ENCODE measurements at regions not wholly inside any gene's neighbourhood (a gene's known extent, or its start where the extent isn't known, plus 50 kb on each side); places are given as distances from the start of the nearest gene placed in this dataset.

- no peaks in the 10 kb centered on the region for H3K27me3 ChIP-seq
- no peaks in the 10 kb centered on the region for H3K4me1 ChIP-seq
- no peak overlapping the region for H3K27ac ChIP-seq
- DNase-seq = no peak
- intact Hi-C loops (cut with DNase I; ENCODE audit: low total_unique reads) = no loop called here
- no peak overlapping the region for H3K4me3 ChIP-seq
- H3K36me3 ChIP-seq = no peaks in the 10 kb centered on the region
- no peaks in the 10 kb centered on the region for H3K9me3 ChIP-seq
- TF ChIP-seq CTCF (IDR thresholded peaks at IDR 0.05) = no peak
Measured at GRCh38 chr4:136302566-136302965, 1229.7 kb downstream of the PCDH18 start.

GRCh38 chr4:136301749-136302495 is 1230.4 kb downstream of the PCDH18 start:
- intact Hi-C loops (cut with DNase I; ENCODE audit: low total_unique reads) = no loop called here

DNA sequence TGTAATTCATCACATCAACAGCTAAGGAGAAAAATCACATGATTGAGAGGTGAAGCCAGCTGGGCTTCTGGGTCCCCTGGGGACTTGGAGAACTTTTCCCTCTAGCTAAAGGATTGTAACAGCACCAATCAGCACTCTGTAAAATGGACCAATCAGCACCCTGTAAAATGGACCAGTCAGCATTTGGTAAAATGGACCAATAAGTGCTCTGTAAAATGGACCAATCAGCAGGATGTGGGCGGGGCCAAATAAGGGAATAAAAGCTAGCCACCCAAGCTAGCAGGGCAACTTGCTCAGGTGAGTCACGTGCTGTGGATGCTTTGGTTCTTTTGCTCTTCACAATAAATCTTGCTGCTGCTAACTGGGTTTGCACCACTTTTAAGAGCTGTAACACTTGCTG is 1248.3 kb downstream of the PCDH18 start:
- Histone ChIP-seq H3K4me3 (no peak overlapping the region), H3K27me3 (no peaks in the 10 kb centered on the region), H3K9me3 (no peaks in the 10 kb centered on the region), H3K36me3 (no peaks in the 10 kb centered on the region), H3K4me1 (no peaks in the 10 kb centered on the region), H3K27ac (no peak overlapping the region)
- intact Hi-C loops (cut with DNase I; ENCODE audit: low total_unique reads) = no loop called here
- no peak for DNase-seq
- TF ChIP-seq CTCF (IDR thresholded peaks at IDR 0.05) = no peak

More at GRCh38 chr4:136301749-136302495, 1230.4 kb downstream of the PCDH18 start:
- TF ChIP-seq CTCF (IDR thresholded peaks at IDR 0.05) = no peak
- no peaks in the 10 kb centered on the region for H3K4me1 ChIP-seq
- no peaks in the 10 kb centered on the region for H3K36me3 ChIP-seq
- no peaks in the 10 kb centered on the region for H3K9me3 ChIP-seq
- H3K27ac ChIP-seq = no peak overlapping the region
- DNase-seq = no peak
- no peak overlapping the region for H3K4me3 ChIP-seq
- H3K27me3 ChIP-seq = no peaks in the 10 kb centered on the region

DNA sequence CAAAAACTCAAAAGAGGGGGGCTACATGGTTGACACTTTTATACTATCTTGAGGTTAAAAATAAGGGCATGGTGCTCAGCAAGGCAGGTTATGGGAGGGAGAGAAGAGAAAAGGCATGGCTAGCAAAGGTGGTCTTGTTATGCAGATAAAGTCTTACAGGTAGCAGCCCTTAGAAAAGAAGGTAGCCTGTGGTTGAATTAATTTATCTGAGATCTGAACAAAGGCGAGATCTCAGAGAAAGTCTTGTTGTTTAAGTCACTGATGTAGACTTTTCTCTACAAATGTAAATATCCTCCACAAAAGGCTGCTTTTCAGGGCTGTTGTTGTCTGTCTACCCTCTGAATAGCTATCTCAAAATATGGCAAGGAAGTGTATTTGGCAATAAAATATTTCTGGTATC is 1250.4 kb downstream of the PCDH18 start:
- Histone ChIP-seq H3K4me1 (no peaks in the 10 kb centered on the region), H3K36me3 (no peaks in the 10 kb centered on the region), H3K4me3 (no peak overlapping the region), H3K27me3 (no peaks in the 10 kb centered on the region), H3K9me3 (no peaks in the 10 kb centered on the region), H3K27ac (no peak overlapping the region)
- intact Hi-C loops (cut with DNase I; ENCODE audit: low total_unique reads) = no loop called here
- no peak for TF ChIP-seq CTCF (IDR thresholded peaks at IDR 0.05)
- DNase-seq = no peak

DNA sequence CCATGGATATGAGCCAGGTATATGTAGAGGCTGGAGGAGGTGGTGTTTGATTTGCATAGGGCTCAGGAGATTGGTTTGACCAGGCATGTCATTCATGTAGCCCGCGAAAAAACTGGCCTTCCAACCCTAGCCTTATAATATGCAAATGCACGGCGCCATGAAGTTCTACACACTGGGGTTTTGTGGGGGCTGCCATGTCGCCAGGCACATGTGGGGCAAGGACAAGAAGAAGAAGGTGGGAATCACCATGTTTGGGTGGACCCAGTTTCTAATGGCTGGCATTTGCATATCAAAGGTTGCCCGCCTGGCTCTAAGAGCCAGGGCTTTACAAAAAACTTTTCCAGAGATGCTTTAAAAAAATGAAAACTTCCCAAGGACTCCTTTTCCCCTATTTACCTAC is 1251.0 kb downstream of the PCDH18 start:
- DNase-seq = no peak
- Histone ChIP-seq H3K4me1 (no peaks in the 10 kb centered on the region), H3K27me3 (no peaks in the 10 kb centered on the region), H3K4me3 (no peak overlapping the region), H3K36me3 (no peaks in the 10 kb centered on the region), H3K9me3 (no peaks in the 10 kb centered on the region), H3K27ac (no peak overlapping the region)
- TF ChIP-seq CTCF (IDR thresholded peaks at IDR 0.05) = no peak
- intact Hi-C loops (cut with DNase I; ENCODE audit: low total_unique reads) = no loop called here

DNA sequence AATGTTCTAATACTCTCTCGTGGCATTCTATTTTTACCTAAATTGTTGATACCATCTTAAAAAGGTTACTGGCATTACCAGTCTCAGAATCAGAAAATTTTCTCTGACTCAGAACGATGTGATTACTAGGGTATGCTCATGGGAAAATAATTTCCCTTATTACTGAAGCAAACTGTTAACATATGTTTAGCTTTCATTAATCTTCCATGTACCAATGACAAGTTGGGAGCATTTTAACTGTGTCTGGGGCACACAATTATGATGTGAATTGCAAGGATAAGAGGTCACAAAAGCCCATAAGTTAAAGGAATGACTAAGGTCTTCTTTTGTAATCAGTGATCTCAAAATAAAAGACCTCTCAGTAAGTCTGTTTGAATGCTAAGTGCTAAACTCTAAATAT is 1254.6 kb downstream of the PCDH18 start:
- no peak for DNase-seq
- Histone ChIP-seq H3K9me3 (no peaks in the 10 kb centered on the region), H3K36me3 (no peaks in the 10 kb centered on the region), H3K27ac (no peak overlapping the region), H3K27me3 (no peaks in the 10 kb centered on the region), H3K4me3 (no peak overlapping the region), H3K4me1 (no peaks in the 10 kb centered on the region)
- no peak for TF ChIP-seq CTCF (IDR thresholded peaks at IDR 0.05)
- intact Hi-C loops (cut with DNase I; ENCODE audit: low total_unique reads) = no loop called here

Measured in tibial artery (tissue), 4 donors.